HEK293 (cell line): ENCODE measurements at regions not wholly inside any gene's neighbourhood (a gene's known extent, or its start where the extent isn't known, plus 50 kb on each side); places are given as distances from the start of the nearest gene placed in this dataset.

Source experiments
- CTCF ChIP-seq: fragments of 450-650 bp; formaldehyde crosslinking; IDR thresholded peaks from 2 replicates; pipeline ENCODE4 v1.5.1; 2016; ENCODE audit warnings: missing biosample characterization, missing genetic modification characterization
- PBX3 ChIP-seq: sonication (generic); formaldehyde crosslinking; IDR thresholded peaks from 2 replicates; pipeline ENCODE4 v1.8.1; 2022; ENCODE audit warnings: mild to moderate bottlenecking, moderate library complexity, missing genetic modification reagents
- ZFP3 ChIP-seq: fragments of 450-650 bp; formaldehyde crosslinking; IDR thresholded peaks from 2 replicates; pipeline ENCODE4 v1.5.1; 2016; ENCODE audit warnings: low read depth, missing biosample characterization, missing genetic modification characterization
- ZIC2 ChIP-seq: fragments of 450-650 bp; formaldehyde crosslinking; IDR thresholded peaks from 2 replicates; pipeline ENCODE4 v1.5.1; 2016; ENCODE audit warnings: missing biosample characterization, missing genetic modification characterization
- ZNF394 ChIP-seq: fragments of 450-650 bp; formaldehyde crosslinking; IDR thresholded peaks from 2 replicates; pipeline ENCODE4 v1.5.1; 2016; ENCODE audit warnings: missing biosample characterization, missing genetic modification characterization, mild to moderate bottlenecking, moderate library complexity, borderline replicate concordance
- ZNF510 ChIP-seq: fragments of 450-650 bp; formaldehyde crosslinking; IDR thresholded peaks from 2 replicates; pipeline ENCODE4 v1.5.1; 2018; ENCODE audit warnings: mild to moderate bottlenecking, missing genetic modification characterization, missing biosample characterization; ENCODE audit not compliant: insufficient replicate concordance
- ZNF513 ChIP-seq: fragments of 450-650 bp; IDR thresholded peaks from 2 replicates; pipeline ENCODE4 v1.5.1; 2018; ENCODE audit warnings: missing biosample characterization, missing genetic modification characterization
- ZNF571 ChIP-seq: fragments of 450-650 bp; formaldehyde crosslinking; IDR thresholded peaks from 2 replicates; pipeline ENCODE4 v1.5.0; 2017; ENCODE audit warnings: missing biosample characterization, missing genetic modification characterization
- ZNF768 ChIP-seq: fragments of 450-650 bp; formaldehyde crosslinking; IDR thresholded peaks from 2 replicates; pipeline ENCODE4 v1.5.1; 2018; ENCODE audit warnings: missing biosample characterization, mild to moderate bottlenecking, missing genetic modification characterization
- ZSCAN30 ChIP-seq: fragments of 450-650 bp; IDR thresholded peaks from 2 replicates; pipeline ENCODE4 v1.5.1; 2018; ENCODE audit warnings: missing biosample characterization, mild to moderate bottlenecking, missing genetic modification characterization, moderate library complexity
- TF ChIP-seq, protein P1 (sequence below): fragments of 450-650 bp; formaldehyde crosslinking; optimal IDR thresholded peaks from 2 replicates; pipeline ENCODE3; 2016; ENCODE audit warnings: missing biosample characterization, mild to moderate bottlenecking, missing genetic modification characterization

GRCh38 chr3:104291437-104291851 is 1075.3 kb upstream of the ALCAM start:
- TF ChIP-seq, protein P1, sequence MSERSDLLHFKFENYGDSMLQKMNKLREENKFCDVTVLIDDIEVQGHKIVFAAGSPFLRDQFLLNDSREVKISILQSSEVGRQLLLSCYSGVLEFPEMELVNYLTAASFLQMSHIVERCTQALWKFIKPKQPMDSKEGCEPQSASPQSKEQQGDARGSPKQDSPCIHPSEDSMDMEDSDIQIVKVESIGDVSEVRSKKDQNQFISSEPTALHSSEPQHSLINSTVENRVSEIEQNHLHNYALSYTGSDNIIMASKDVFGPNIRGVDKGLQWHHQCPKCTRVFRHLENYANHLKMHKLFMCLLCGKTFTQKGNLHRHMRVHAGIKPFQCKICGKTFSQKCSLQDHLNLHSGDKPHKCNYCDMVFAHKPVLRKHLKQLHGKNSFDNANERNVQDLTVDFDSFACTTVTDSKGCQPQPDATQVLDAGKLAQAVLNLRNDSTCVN (tag by site-specific recombination): no peak
- no peak for TF ChIP-seq ZNF513 (tag by site-specific recombination)
- no peak for TF ChIP-seq CTCF
- TF ChIP-seq ZNF571 (tag by site-specific recombination): no peak
- TF ChIP-seq ZNF394 (tag by site-specific recombination): no peak
- TF ChIP-seq PBX3: no peak
- no peak for TF ChIP-seq ZNF510 (tag by site-specific recombination)
- no peak for TF ChIP-seq ZNF768
- TF ChIP-seq ZSCAN30 (tag by site-specific recombination): no peak
- no peak for TF ChIP-seq ZIC2 (tag by site-specific recombination)
- no peak for TF ChIP-seq ZFP3 (tag by site-specific recombination)
